ENCODE measurements at regions not wholly inside any gene's neighbourhood (a gene's known extent, or its start where the extent isn't known, plus 50 kb on each side); places are given as distances from the start of the nearest gene placed in this dataset.

- no peaks in the 10 kb centered on the region for H3K9me3 Mint-ChIP-seq
- intact Hi-C loops (cut with micrococcal nuclease): no loop called here
- H3K4me1 Mint-ChIP-seq (ENCODE audit: low read depth): no peaks in the 10 kb centered on the region
- ATAC-seq (no peak), DNase-seq (no peak)
- peaks cover 3% of the 10 kb centered on the region for H3K27me3 Mint-ChIP-seq
- no peak for TF ChIP-seq CTCF (IDR thresholded peaks at IDR 0.05)
- no peaks in the 10 kb centered on the region for H3K36me3 Mint-ChIP-seq (ENCODE audit: low read depth)
- H3K27ac Mint-ChIP-seq: no peak overlapping the region
- CTCF ChIA-PET: no interaction called here
- no peak overlapping the region for H3K4me3 Mint-ChIP-seq
- POLR2A ChIA-PET: no interaction called here
Measured at GRCh38 chr20:39607141-39607540, 645.0 kb downstream of the DHX35 start.

- POLR2A ChIA-PET: no interaction called here
- Mint-ChIP-seq H3K27me3 (peaks cover 3% of the 10 kb centered on the region), H3K9me3 (no peaks in the 10 kb centered on the region), H3K4me1 (ENCODE audit: low read depth) (no peaks in the 10 kb centered on the region), H3K4me3 (no peak overlapping the region), H3K36me3 (ENCODE audit: low read depth) (no peaks in the 10 kb centered on the region), H3K27ac (no peak overlapping the region)
- no peak for TF ChIP-seq CTCF (IDR thresholded peaks at IDR 0.05)
- ATAC-seq: no peak
- CTCF ChIA-PET: no interaction called here
- no peak for DNase-seq
- intact Hi-C loops (cut with micrococcal nuclease): no loop called here
Measured at GRCh38 chr20:39605908-39606307, 643.8 kb downstream of the DHX35 start.

GRCh38 chr20:39605361-39605760, 643.2 kb downstream of the DHX35 start:
- CTCF ChIA-PET: no interaction called here
- DNase-seq (no peak), ATAC-seq (no peak)
- Mint-ChIP-seq H3K27me3 (peaks cover 3% of the 10 kb centered on the region), H3K4me1 (ENCODE audit: low read depth) (no peaks in the 10 kb centered on the region), H3K4me3 (no peak overlapping the region), H3K27ac (no peak overlapping the region), H3K9me3 (no peaks in the 10 kb centered on the region), H3K36me3 (ENCODE audit: low read depth) (no peaks in the 10 kb centered on the region)
- intact Hi-C loops (cut with micrococcal nuclease): no loop called here
- POLR2A ChIA-PET: no interaction called here
- no peak for TF ChIP-seq CTCF (IDR thresholded peaks at IDR 0.05)

GRCh38 chr20:39603219-39603618, 641.1 kb downstream of the DHX35 start:
- Mint-ChIP-seq H3K9me3 (peaks cover under 1% of the 10 kb centered on the region), H3K27me3 (peaks cover 3% of the 10 kb centered on the region), H3K4me3 (no peak overlapping the region), H3K4me1 (ENCODE audit: low read depth) (no peaks in the 10 kb centered on the region), H3K36me3 (ENCODE audit: low read depth) (no peaks in the 10 kb centered on the region), H3K27ac (no peak overlapping the region)
- POLR2A ChIA-PET: no interaction called here
- intact Hi-C loops (cut with micrococcal nuclease): no loop called here
- CTCF ChIA-PET: no interaction called here
- DNase-seq: no peak
- no peak for ATAC-seq
- no peak for TF ChIP-seq CTCF (IDR thresholded peaks at IDR 0.05)

GRCh38 chr20:39602649-39603048, 640.5 kb downstream of the DHX35 start:
- POLR2A ChIA-PET: no interaction called here
- DNase-seq: no peak

More at GRCh38 chr20:39602649-39603048, 640.5 kb downstream of the DHX35 start:
- no peaks in the 10 kb centered on the region for H3K4me1 Mint-ChIP-seq (ENCODE audit: low read depth)
- CTCF ChIA-PET: no interaction called here
- ATAC-seq: no peak
- peaks cover 3% of the 10 kb centered on the region for H3K27me3 Mint-ChIP-seq
- no peak overlapping the region for H3K4me3 Mint-ChIP-seq
- peaks cover 3% of the 10 kb centered on the region for H3K9me3 Mint-ChIP-seq
- no peak overlapping the region for H3K27ac Mint-ChIP-seq
- TF ChIP-seq CTCF (IDR thresholded peaks at IDR 0.05): no peak
- H3K36me3 Mint-ChIP-seq (ENCODE audit: low read depth): no peaks in the 10 kb centered on the region
- intact Hi-C loops (cut with micrococcal nuclease): no loop called here

All from activated CD8-positive, alpha-beta T cell treated with anti-CD3 and anti-CD28 coated beads for 36 hours (primary cell).